Endothelial cell of umbilical vein (primary cell): ENCODE measurements at regions not wholly inside any gene's neighbourhood (a gene's known extent, or its start where the extent isn't known, plus 50 kb on each side); places are given as distances from the start of the nearest gene placed in this dataset.

Experiments
- BruUV-seq: library from RNA; stranded (reverse); fragments of 400-500 nt; replicated peaks from 2 replicates; lab custom pipeline; 2021; lab: Mats Ljungman, UMichigan
- CTCF ChIA-PET: fragments of 300-600, 350-600 bp; sonication (Branson Sonifier 250); formaldehyde crosslinking; loops from one replicate; lab custom pipeline; 2021; ENCODE audit warnings: antibody characterized with exemption, inconsistent platforms; lab: Charles Lee
- POLR2A ChIA-PET: fragments of 300-600, 350-600 bp; sonication (Branson Sonifier 250); formaldehyde crosslinking; loops from one replicate; lab custom pipeline; 2021; ENCODE audit warnings: antibody characterized with exemption, inconsistent platforms; lab: Charles Lee
- DNase-seq: peaks from one replicate; pipeline ENCODE4 v3.0.0-alpha.2; 2011; ENCODE audit warnings: low read depth, low spot score
- FAIRE-seq: peaks from 2 replicates; lab custom pipeline; 2011; peaks lifted over from hg19 to GRCh38; lab: Jason Lieb, UNC
- H2AFZ ChIP-seq: 2 replicates; pipeline ENCODE4 v1.6.0; 2012; ENCODE audit warnings: low read depth, low read length, control low read depth, inconsistent platforms
- H3K27ac ChIP-seq: 2 replicates; pipeline ENCODE4 v1.5.1; 2011; ENCODE audit warnings: low read depth, mild to moderate bottlenecking, control low read depth, low read length, moderate library complexity; ENCODE audit not compliant: insufficient read depth
- H3K27me3 ChIP-seq, 2 experiments: 2 replicates each; pipeline versions ENCODE4 v1.6.0 to v1.6.1; 2011; ENCODE audit warnings: low read length in 2 of 2, mixed read lengths in 1 of 2; ENCODE audit not compliant: control insufficient read depth in 2 of 2, insufficient read depth in 2 of 2
- H3K36me3 ChIP-seq, 2 experiments: 2 replicates in 1 of 2; 3 replicates in 1 of 2; pipeline ENCODE4 v1.5.1; 2011; ENCODE audit warnings: low read length in 2 of 2, mild to moderate bottlenecking in 1 of 2, moderate library complexity in 1 of 2; ENCODE audit not compliant: control insufficient read depth in 2 of 2, insufficient read depth in 2 of 2; ENCODE audit errors: extremely low read depth in 1 of 2
- H3K4me1 ChIP-seq: 3 replicates; pipeline ENCODE4 v1.5.1; 2011; ENCODE audit warnings: mild to moderate bottlenecking, low read length; ENCODE audit not compliant: control insufficient read depth, insufficient read depth; ENCODE audit errors: extremely low read depth
- H3K4me2 ChIP-seq: 2 replicates; pipeline ENCODE4 v1.6.1; 2011; ENCODE audit warnings: low read length, control low read depth, mixed read lengths; ENCODE audit not compliant: insufficient read depth
- H3K4me3 ChIP-seq, 3 experiments: fragments of 200-600 bp in 1 of 3; sonication (generic), shearing (Covaris generic) in 1 of 3; replicated peaks in 1 of 3; 2 replicates each; pipeline ENCODE4 v1.5.1; 2011 to 2016; ENCODE audit warnings: control low read depth in 3 of 3, low read length in 3 of 3, mild to moderate bottlenecking in 2 of 3, inconsistent platforms in 1 of 3, low read depth in 1 of 3, moderate library complexity in 1 of 3; ENCODE audit not compliant: insufficient read depth in 1 of 3
- H3K79me2 ChIP-seq: 2 replicates; pipeline ENCODE4 v1.6.0; 2012; ENCODE audit warnings: low read length, inconsistent platforms; ENCODE audit not compliant: control insufficient read depth, insufficient read depth
- H3K9ac ChIP-seq: replicated peaks from 2 replicates; pipeline ENCODE3; 2011; ENCODE audit warnings: low read length, control low read depth; ENCODE audit not compliant: insufficient read depth; ENCODE audit errors: extremely low read depth
- H3K9me1 ChIP-seq: replicated peaks from 3 replicates; pipeline ENCODE4 v1.6.0; 2011; ENCODE audit warnings: mild to moderate bottlenecking, low read length; ENCODE audit not compliant: control insufficient read depth, insufficient read depth; ENCODE audit errors: extremely low read depth
- H3K9me3 ChIP-seq: replicated peaks from 2 replicates; pipeline ENCODE4 v1.5.1; 2012; ENCODE audit warnings: low read length, inconsistent platforms; ENCODE audit not compliant: control insufficient read depth, insufficient read depth
- H4K20me1 ChIP-seq: replicated peaks from 2 replicates; pipeline ENCODE3; 2011; ENCODE audit warnings: mild to moderate bottlenecking, low read length; ENCODE audit not compliant: control insufficient read depth, insufficient read depth; ENCODE audit errors: extremely low read depth
- EZH2 ChIP-seq: IDR thresholded peaks from 2 replicates; pipeline ENCODE4 v1.6.1; 2012; ENCODE audit warnings: borderline replicate concordance, low read depth, mild to moderate bottlenecking, moderate library complexity, low read length, inconsistent platforms; ENCODE audit not compliant: severe bottlenecking
- FOS ChIP-seq: IDR thresholded peaks from 2 replicates; pipeline ENCODE4 v1.6.1; 2011; ENCODE audit warnings: mild to moderate bottlenecking, low read length, moderate library complexity, borderline replicate concordance; ENCODE audit not compliant: insufficient read depth
- GATA2 ChIP-seq: IDR thresholded peaks from 2 replicates; pipeline ENCODE4 v1.7.0; 2011; ENCODE audit warnings: low read depth, mild to moderate bottlenecking, moderate library complexity, mixed read lengths, low read length; ENCODE audit not compliant: insufficient read length, insufficient read depth
- JUN ChIP-seq: IDR thresholded peaks from 2 replicates; pipeline ENCODE4 v1.6.1; 2011; ENCODE audit warnings: borderline replicate concordance, low read depth; ENCODE audit not compliant: insufficient read length, insufficient read depth
- MYC ChIP-seq: IDR thresholded peaks from one replicate; pipeline ENCODE4 v1.6.1; 2011; ENCODE audit warnings: mild to moderate bottlenecking, low read depth, low read length
- POLR2A ChIP-seq: IDR thresholded peaks from 2 replicates; pipeline ENCODE4 v1.6.1; 2012; ENCODE audit warnings: low read depth, mild to moderate bottlenecking, control low read depth, low read length
- POLR2AphosphoS5 ChIP-seq: IDR thresholded peaks from 2 replicates; pipeline ENCODE4 v1.6.1; 2012; ENCODE audit warnings: low read depth, mild to moderate bottlenecking, control low read depth, low read length, moderate library complexity; ENCODE audit not compliant: insufficient read depth
- dilution Hi-C: fragments of 300-500 bp; cut with MboI; formaldehyde crosslinking; loops from one replicate; pipeline ENCODE4 v1.15.0; 2019; ENCODE audit warnings: low sequenced_read_pairs; ENCODE audit not compliant: extremely low pct_ligation_motif_present
- intact Hi-C: fragments of 100-400 bp; cut with micrococcal nuclease; formaldehyde crosslinking; loops from one replicate; pipeline ENCODE4 v1.10.0; 2022
- TF ChIP-seq, protein P1 (sequence below): IDR thresholded peaks from 2 replicates; pipeline ENCODE4 v1.6.1; 2011; ENCODE audit not compliant: insufficient read depth, insufficient read length
- TF ChIP-seq, protein P2 (sequence below), 2 donors: IDR thresholded peaks; 1 replicate in 1 of 2; 2 replicates in 1 of 2; pipeline ENCODE4 v1.5.1; 2011; ENCODE audit warnings: low read length in 2 of 2, mild to moderate bottlenecking in 2 of 2, moderate library complexity in 2 of 2, control low read depth in 1 of 2, inconsistent platforms in 1 of 2, low read depth in 1 of 2; ENCODE audit not compliant: insufficient read depth in 1 of 2; ENCODE audit errors: extremely low read depth in 1 of 2

DNA sequence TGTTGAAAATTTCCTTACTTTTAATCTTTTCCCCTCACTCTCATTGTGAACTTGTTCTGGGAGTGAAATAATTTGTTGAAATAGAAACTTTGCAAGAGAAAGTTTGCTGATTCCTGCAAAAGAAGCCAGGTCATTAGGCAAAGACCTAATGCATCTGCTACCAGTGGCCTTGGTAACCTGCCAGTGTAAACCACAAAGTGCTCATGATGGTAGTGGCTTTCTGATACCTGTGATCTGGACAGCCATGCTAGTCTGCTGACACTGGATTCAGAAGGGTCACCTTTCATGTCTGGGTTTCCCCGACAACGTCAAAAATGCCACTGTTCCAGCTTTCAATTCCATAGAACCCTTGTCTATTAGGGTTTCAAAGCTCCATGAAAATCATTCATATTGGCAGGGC is 123.7 kb upstream of the MCTP2 start:
- H3K27me3 ChIP-seq, result no peaks in the 10 kb centered on the region
- no peak for DNase-seq
- no peak overlapping the region for H2AFZ ChIP-seq
- no peak overlapping the region for H3K27ac ChIP-seq
- H3K9me1 ChIP-seq, result no peaks in the 10 kb centered on the region
- no peak for TF ChIP-seq FOS
- no peak for TF ChIP-seq GATA2
- TF ChIP-seq, protein P1, sequence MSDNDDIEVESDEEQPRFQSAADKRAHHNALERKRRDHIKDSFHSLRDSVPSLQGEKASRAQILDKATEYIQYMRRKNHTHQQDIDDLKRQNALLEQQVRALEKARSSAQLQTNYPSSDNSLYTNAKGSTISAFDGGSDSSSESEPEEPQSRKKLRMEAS, result no peak
- TF ChIP-seq JUN, result no peak
- no peak for TF ChIP-seq MYC
- TF ChIP-seq EZH2, result no peak
- TF ChIP-seq POLR2AphosphoS5, result no peak
- TF ChIP-seq, protein P2, sequence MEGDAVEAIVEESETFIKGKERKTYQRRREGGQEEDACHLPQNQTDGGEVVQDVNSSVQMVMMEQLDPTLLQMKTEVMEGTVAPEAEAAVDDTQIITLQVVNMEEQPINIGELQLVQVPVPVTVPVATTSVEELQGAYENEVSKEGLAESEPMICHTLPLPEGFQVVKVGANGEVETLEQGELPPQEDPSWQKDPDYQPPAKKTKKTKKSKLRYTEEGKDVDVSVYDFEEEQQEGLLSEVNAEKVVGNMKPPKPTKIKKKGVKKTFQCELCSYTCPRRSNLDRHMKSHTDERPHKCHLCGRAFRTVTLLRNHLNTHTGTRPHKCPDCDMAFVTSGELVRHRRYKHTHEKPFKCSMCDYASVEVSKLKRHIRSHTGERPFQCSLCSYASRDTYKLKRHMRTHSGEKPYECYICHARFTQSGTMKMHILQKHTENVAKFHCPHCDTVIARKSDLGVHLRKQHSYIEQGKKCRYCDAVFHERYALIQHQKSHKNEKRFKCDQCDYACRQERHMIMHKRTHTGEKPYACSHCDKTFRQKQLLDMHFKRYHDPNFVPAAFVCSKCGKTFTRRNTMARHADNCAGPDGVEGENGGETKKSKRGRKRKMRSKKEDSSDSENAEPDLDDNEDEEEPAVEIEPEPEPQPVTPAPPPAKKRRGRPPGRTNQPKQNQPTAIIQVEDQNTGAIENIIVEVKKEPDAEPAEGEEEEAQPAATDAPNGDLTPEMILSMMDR (IDR thresholded peaks at IDR 0.05; ENCODE audit: extremely low read depth in 1 of 2, insufficient read depth in 1 of 2, low read depth in 1 of 2, low read length in 2 of 2), result no peak
- TF ChIP-seq POLR2A, result no peak
- no TSS peak for BruUV-seq
- CTCF ChIA-PET, result no interaction called here
- H3K79me2 ChIP-seq, result no peaks in the 10 kb centered on the region
- intact Hi-C loops, result no loop called here
- H3K9me3 ChIP-seq, result no peaks in the 10 kb centered on the region
- H3K4me3 ChIP-seq, result no peak overlapping the region
- FAIRE-seq, result no peak
- no peak overlapping the region for H3K9ac ChIP-seq
- no peaks in the 10 kb centered on the region for H3K36me3 ChIP-seq
- no peak overlapping the region for H3K4me2 ChIP-seq
- POLR2A ChIA-PET, result no interaction called here
- H4K20me1 ChIP-seq, result no peaks in the 10 kb centered on the region
- dilution Hi-C loops, result no loop called here
- no peaks in the 10 kb centered on the region for H3K4me1 ChIP-seq
